A549 (cell line): ENCODE measurements at regions not wholly inside any gene's neighbourhood (a gene's known extent, or its start where the extent isn't known, plus 50 kb on each side); places are given as distances from the start of the nearest gene placed in this dataset.

ENCODE experiments used
- ATAC-seq, 2 experiments: fragments of 200-7000 bp in 1 of 2; fragments of >200 bp in 1 of 2; cut with Nextera tagmentation in 1 of 2; cut with Tn5 transposase in 1 of 2; 3 replicates each; pipeline versions ENCODE4 v1.8.0 to v1.9.1; 2018 to 2020; ENCODE audit warnings: mild to moderate bottlenecking in 1 of 2, moderate library complexity in 1 of 2
- CTCF ChIA-PET: fragments of 300-600 bp; sonication (Branson Sonifier 250); formaldehyde crosslinking; extraction: SDS; loops from one replicate; lab custom pipeline; 2021; ENCODE audit warnings: antibody characterized with exemption, inconsistent platforms; lab: Yijun Ruan, JAX
- POLR2A ChIA-PET: fragments of 350-600 bp; formaldehyde crosslinking; extraction: SDS; loops from one replicate; lab custom pipeline; 2021; ENCODE audit warnings: antibody characterized with exemption, inconsistent platforms; lab: Yijun Ruan, JAX
- DNase-seq, 2 experiments: peaks; one replicate each; pipeline versions ENCODE4 v3.0.0 to v3.0.0-alpha.2; 2011 to 2016; ENCODE audit warnings: low read depth in 1 of 2, low spot score in 1 of 2
- FAIRE-seq: peaks from 2 replicates; lab custom pipeline; 2011; peaks lifted over from hg19 to GRCh38; lab: Jason Lieb, UNC
- H3K27ac ChIP-seq, 2 experiments: fragments of >200 bp; sonication (Bioruptor Twin); formaldehyde crosslinking; 3 replicates each; pipeline ENCODE4 v1.5.1; 2016 to 2017
- H3K4me1 ChIP-seq: fragments of >200 bp; sonication (Bioruptor Twin); formaldehyde crosslinking; 3 replicates; pipeline ENCODE4 v1.6.1; 2016
- H3K4me2 ChIP-seq: fragments of >200 bp; sonication (Bioruptor Twin); formaldehyde crosslinking; 3 replicates; pipeline ENCODE4 v1.6.1; 2016
- H3K4me3 ChIP-seq: fragments of >200 bp; sonication (Bioruptor Twin); formaldehyde crosslinking; 3 replicates; pipeline ENCODE4 v1.5.1; 2016
- H3K9me3 ChIP-seq: fragments of >200 bp; sonication (Bioruptor Twin); formaldehyde crosslinking; 3 replicates; pipeline ENCODE4 v1.6.1; 2016
- CHD2 ChIP-seq: fragments of 150-350 bp; IDR thresholded peaks from 2 replicates; pipeline ENCODE4 v1.6.1; 2014; ENCODE audit warnings: low read length; ENCODE audit not compliant: partially characterized antibody
- EHF ChIP-seq: fragments of 250-450 bp; sonication (Bioruptor Pico); IDR thresholded peaks from 2 replicates; pipeline ENCODE4 v1.5.0; 2020; ENCODE audit warnings: mild to moderate bottlenecking
- EP300 ChIP-seq, 2 experiments: fragments of >200 bp; sonication (Bioruptor Twin); formaldehyde crosslinking; IDR thresholded peaks; 2 replicates in 1 of 2; 3 replicates in 1 of 2; pipeline ENCODE4 v1.6.1; 2016 to 2017
- ESRRA ChIP-seq: fragments of 150-350 bp; IDR thresholded peaks from 2 replicates; pipeline ENCODE4 v1.6.1; 2014; ENCODE audit warnings: mild to moderate bottlenecking, low read length, borderline replicate concordance
- FOXS1 ChIP-seq: fragments of 250-450 bp; sonication (Bioruptor Pico); IDR thresholded peaks from 2 replicates; pipeline ENCODE4 v1.5.0; 2020; ENCODE audit warnings: mild to moderate bottlenecking, moderate library complexity
- GATA3 ChIP-seq: IDR thresholded peaks from 2 replicates; pipeline ENCODE4 v1.6.1; 2012; ENCODE audit warnings: borderline replicate concordance
- KDM1A ChIP-seq: fragments of 200-600 bp; sonication (generic); IDR thresholded peaks from 2 replicates; pipeline ENCODE4 v1.6.1; 2016; ENCODE audit warnings: low read depth, mild to moderate bottlenecking
- KDM5A ChIP-seq: fragments of 200-600 bp; sonication (generic); IDR thresholded peaks from 2 replicates; pipeline ENCODE4 v1.6.1; 2016; ENCODE audit warnings: antibody characterized with exemption, mild to moderate bottlenecking
- MAX ChIP-seq: IDR thresholded peaks from 2 replicates; pipeline ENCODE4 v1.6.1; 2012
- NPAS2 ChIP-seq: fragments of 250-450 bp; sonication (Bioruptor Pico); IDR thresholded peaks from 2 replicates; pipeline ENCODE4 v1.8.0; 2022; ENCODE audit warnings: mild to moderate bottlenecking, moderate library complexity, borderline replicate concordance
- PHF8 ChIP-seq: fragments of 200-600 bp; sonication (generic); IDR thresholded peaks from 2 replicates; pipeline ENCODE4 v1.6.1; 2016; ENCODE audit warnings: low read depth, mild to moderate bottlenecking, antibody characterized with exemption, moderate library complexity, borderline replicate concordance
- POLR2A ChIP-seq: IDR thresholded peaks from 2 replicates; pipeline ENCODE4 v1.6.1; 2012; ENCODE audit warnings: mild to moderate bottlenecking, low read length
- POLR2AphosphoS2 ChIP-seq: conservative IDR thresholded peaks from 2 replicates; pipeline ENCODE4 v1.6.1; 2012; ENCODE audit warnings: low read length, improper control_type of control experiment, inconsistent platforms
- RAD21 ChIP-seq, 2 experiments: fragments of >200 bp in 1 of 2; sonication (Bioruptor Twin) in 1 of 2; formaldehyde crosslinking in 1 of 2; IDR thresholded peaks in 1 of 2; conservative IDR thresholded peaks in 1 of 2; 2 replicates in 1 of 2; 3 replicates in 1 of 2; pipeline ENCODE4 v1.6.1; 2012 to 2018; ENCODE audit warnings: inconsistent platforms in 1 of 2
- RARB ChIP-seq: fragments of 250-450 bp; sonication (Bioruptor Pico); IDR thresholded peaks from 2 replicates; pipeline ENCODE4 v1.8.0; 2021; ENCODE audit warnings: mild to moderate bottlenecking, moderate library complexity
- RCOR1 ChIP-seq: fragments of 150-350 bp; IDR thresholded peaks from 2 replicates; pipeline ENCODE4 v1.6.1; 2014; ENCODE audit warnings: antibody characterized with exemption, low read length, low read depth
- RNF2 ChIP-seq: fragments of 200-600 bp; sonication (generic); IDR thresholded peaks from 2 replicates; pipeline ENCODE4 v1.6.1; 2016; ENCODE audit warnings: low read depth, mild to moderate bottlenecking, antibody characterized with exemption, moderate library complexity, borderline replicate concordance
- SMC3 ChIP-seq: fragments of >200 bp; sonication (Bioruptor Twin); formaldehyde crosslinking; IDR thresholded peaks from 3 replicates; pipeline ENCODE4 v1.6.1; 2018; ENCODE audit warnings: inconsistent platforms
- WGBS: methylation state at CpG from one replicate; pipeline ENCODE4 v1.1.6; 2017; ENCODE audit errors: missing lambda C conversion rate; 5-methylcytosine and 5-hydroxymethylcytosine counted together
- TF ChIP-seq, protein P1 (sequence below): fragments of 250-450 bp; sonication (Bioruptor Pico); IDR thresholded peaks from 2 replicates; pipeline ENCODE4 v1.5.0; 2021; ENCODE audit warnings: mild to moderate bottlenecking, moderate library complexity, borderline replicate concordance
- TF ChIP-seq, protein P2 (sequence below): fragments of >200 bp; sonication (Bioruptor Twin); formaldehyde crosslinking; IDR thresholded peaks from 3 replicates; pipeline ENCODE4 v1.6.1; 2016
- TF ChIP-seq, protein P3 (sequence below): fragments of >200 bp; sonication (Bioruptor Twin); formaldehyde crosslinking; IDR thresholded peaks from 3 replicates; pipeline ENCODE4 v1.5.1; 2016

DNA sequence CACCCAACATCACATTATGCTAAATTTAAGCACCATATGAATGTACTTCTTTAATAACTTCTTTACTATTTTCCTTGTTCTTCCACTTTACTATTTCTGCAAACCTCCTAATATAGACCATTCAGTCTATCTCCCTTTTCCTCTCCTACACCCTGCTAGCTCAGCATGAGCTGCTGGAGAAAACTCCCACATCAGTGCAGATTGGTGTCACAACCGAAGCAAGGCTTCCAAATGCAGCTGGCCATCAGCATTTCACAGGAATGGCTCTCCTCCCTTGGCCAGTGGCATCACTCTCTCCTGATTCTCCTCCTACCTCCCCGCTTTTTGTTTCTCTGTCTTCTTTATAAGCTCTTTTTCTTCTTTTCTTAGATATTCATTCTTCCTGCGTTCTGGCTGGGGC lies 118.7 kb upstream of the ZC3H12C start:
- no peak for ATAC-seq
- TF ChIP-seq ESRRA (no peak), SMC3 (no peak)
- H3K4me1 ChIP-seq = no peaks in the 10 kb centered on the region
- POLR2A ChIA-PET = no interaction called here
- CTCF ChIA-PET = interaction anchor here (1.0 kb wide), 1 partner anchor 12 kb away, joined by 4 read pairs; no protein-coding TSS in a partner anchor
- no peak overlapping the region for H3K27ac ChIP-seq
- WGBS = 67% methylated on average over 3 of the region's 3 CpGs
- FAIRE-seq = no peak
- no peak overlapping the region for H3K4me3 ChIP-seq
- no peak overlapping the region for H3K4me2 ChIP-seq
- no peaks in the 10 kb centered on the region for H3K9me3 ChIP-seq
- DNase-seq = no peak

DNA sequence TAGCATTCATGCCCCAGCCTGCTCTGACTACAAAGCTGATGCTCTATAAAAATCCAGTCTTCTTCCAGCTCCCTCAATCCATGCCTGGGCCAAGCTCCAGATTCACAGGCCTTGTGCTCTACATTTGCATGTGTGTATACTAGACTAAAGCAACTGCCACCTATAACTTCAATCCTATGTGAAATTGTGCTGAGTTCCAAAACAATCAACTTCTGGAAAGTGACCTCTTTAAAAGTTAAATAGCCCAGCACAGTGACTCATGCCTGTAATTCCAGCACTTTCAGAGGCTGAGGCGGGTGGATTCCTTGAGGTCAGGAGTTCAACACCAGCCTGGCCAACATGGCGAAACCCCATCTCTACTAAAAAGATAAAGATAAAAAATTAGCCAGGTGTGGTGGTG lies 114.3 kb upstream of the ZC3H12C start:
- 87% methylated on average over 2 of the region's 2 CpGs for WGBS
- CTCF ChIA-PET = no interaction called here
- ATAC-seq (no peak), DNase-seq (no peak), FAIRE-seq (no peak)
- no peak overlapping the region for H3K4me2 ChIP-seq
- POLR2A ChIA-PET = no interaction called here
- no peak overlapping the region for H3K4me3 ChIP-seq
- no peak overlapping the region for H3K27ac ChIP-seq
- H3K4me1 ChIP-seq = no peaks in the 10 kb centered on the region
- H3K9me3 ChIP-seq = no peaks in the 10 kb centered on the region
- TF ChIP-seq, protein P1, sequence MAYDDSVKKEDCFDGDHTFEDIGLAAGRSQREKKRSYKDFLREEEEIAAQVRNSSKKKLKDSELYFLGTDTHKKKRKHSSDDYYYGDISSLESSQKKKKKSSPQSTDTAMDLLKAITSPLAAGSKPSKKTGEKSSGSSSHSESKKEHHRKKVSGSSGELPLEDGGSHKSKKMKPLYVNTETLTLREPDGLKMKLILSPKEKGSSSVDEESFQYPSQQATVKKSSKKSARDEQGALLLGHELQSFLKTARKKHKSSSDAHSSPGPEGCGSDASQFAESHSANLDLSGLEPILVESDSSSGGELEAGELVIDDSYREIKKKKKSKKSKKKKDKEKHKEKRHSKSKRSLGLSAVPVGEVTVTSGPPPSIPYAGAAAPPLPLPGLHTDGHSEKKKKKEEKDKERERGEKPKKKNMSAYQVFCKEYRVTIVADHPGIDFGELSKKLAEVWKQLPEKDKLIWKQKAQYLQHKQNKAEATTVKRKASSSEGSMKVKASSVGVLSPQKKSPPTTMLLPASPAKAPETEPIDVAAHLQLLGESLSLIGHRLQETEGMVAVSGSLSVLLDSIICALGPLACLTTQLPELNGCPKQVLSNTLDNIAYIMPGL (CRISPR knock-in tag) = no peak
- no peak for TF ChIP-seq EP300 (IDR thresholded peaks at IDR 0.05)
- TF ChIP-seq CHD2 = no peak
- TF ChIP-seq NPAS2 (CRISPR knock-in tag) = no peak

- no peak for FAIRE-seq
- POLR2A ChIA-PET = no interaction called here
Observed at GRCh38 chr11:109981031-109981636, 112.1 kb upstream of the ZC3H12C start.

More at GRCh38 chr11:109981031-109981636, 112.1 kb upstream of the ZC3H12C start:
- H3K4me2 ChIP-seq = no peak overlapping the region
- WGBS = 17% methylated on average over 1 of the region's 1 CpG
- no peak for ATAC-seq
- TF ChIP-seq, protein P2, sequence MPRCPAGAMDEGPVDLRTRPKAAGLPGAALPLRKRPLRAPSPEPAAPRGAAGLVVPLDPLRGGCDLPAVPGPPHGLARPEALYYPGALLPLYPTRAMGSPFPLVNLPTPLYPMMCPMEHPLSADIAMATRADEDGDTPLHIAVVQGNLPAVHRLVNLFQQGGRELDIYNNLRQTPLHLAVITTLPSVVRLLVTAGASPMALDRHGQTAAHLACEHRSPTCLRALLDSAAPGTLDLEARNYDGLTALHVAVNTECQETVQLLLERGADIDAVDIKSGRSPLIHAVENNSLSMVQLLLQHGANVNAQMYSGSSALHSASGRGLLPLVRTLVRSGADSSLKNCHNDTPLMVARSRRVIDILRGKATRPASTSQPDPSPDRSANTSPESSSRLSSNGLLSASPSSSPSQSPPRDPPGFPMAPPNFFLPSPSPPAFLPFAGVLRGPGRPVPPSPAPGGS = no peak
- TF ChIP-seq RCOR1 (no peak), GATA3 (no peak), FOXS1 (CRISPR knock-in tag) (no peak), KDM1A (no peak), RAD21 (conservative IDR thresholded peaks at IDR 0.05 in 1 of 2, IDR thresholded peaks at IDR 0.05 in 1 of 2) (no peak), PHF8 (no peak), RARB (CRISPR knock-in tag) (no peak), POLR2AphosphoS2 (no peak), EHF (CRISPR knock-in tag) (no peak), KDM5A (no peak), SMC3 (no peak), MAX (no peak), RNF2 (no peak), POLR2A (no peak)
- TF ChIP-seq, protein P3, sequence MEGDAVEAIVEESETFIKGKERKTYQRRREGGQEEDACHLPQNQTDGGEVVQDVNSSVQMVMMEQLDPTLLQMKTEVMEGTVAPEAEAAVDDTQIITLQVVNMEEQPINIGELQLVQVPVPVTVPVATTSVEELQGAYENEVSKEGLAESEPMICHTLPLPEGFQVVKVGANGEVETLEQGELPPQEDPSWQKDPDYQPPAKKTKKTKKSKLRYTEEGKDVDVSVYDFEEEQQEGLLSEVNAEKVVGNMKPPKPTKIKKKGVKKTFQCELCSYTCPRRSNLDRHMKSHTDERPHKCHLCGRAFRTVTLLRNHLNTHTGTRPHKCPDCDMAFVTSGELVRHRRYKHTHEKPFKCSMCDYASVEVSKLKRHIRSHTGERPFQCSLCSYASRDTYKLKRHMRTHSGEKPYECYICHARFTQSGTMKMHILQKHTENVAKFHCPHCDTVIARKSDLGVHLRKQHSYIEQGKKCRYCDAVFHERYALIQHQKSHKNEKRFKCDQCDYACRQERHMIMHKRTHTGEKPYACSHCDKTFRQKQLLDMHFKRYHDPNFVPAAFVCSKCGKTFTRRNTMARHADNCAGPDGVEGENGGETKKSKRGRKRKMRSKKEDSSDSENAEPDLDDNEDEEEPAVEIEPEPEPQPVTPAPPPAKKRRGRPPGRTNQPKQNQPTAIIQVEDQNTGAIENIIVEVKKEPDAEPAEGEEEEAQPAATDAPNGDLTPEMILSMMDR = no peak
- CTCF ChIA-PET = no interaction called here
- H3K4me3 ChIP-seq = no peak overlapping the region
- no peaks in the 10 kb centered on the region for H3K9me3 ChIP-seq
- DNase-seq = no peak
- no peaks in the 10 kb centered on the region for H3K4me1 ChIP-seq
- no peak overlapping the region for H3K27ac ChIP-seq
